ENCODE measurements at regions not wholly inside any gene's neighbourhood (a gene's known extent, or its start where the extent isn't known, plus 50 kb on each side); places are given as distances from the start of the nearest gene placed in this dataset.
"Not testable (repeated sequence)": the region's sequence is repeated elsewhere in the genome, so short reads cannot be mapped to it uniquely, and the experiment has no call there.

DNA sequence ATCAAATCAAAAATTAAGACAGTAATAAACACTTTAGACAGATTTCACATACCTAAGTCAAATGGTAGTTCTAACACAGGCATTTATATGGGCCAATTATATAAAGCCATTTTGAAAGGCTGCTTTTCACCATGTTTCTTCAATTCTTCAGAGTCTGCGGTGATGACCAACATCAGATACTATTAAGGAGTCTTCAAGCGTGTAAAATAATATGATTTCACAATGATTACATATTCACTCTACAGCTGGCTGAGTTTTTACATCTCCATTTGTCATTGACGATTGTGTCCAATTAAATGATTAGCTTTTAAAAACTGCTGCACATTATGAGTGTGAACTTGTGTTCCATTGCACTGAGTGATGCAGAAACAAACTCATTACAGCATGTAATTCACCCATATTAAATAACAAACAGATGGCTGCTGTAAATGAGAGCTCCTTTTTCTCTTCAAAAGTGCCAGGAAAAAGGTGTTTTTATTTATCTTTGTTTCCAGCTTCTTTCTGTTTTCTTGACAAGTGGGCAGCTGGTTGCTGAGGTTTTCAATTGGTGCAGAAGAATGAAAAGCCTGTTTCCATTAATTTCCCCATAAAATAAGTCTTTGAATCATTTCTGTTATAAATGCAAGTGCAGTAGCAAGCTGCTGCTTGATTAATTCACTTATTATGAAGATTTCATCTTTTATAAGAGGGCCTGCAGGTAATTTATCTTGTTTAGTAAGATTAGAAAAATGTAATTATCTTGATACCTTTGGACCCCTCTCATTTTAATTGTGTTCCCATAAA lies 676.1 kb upstream of the KLHL1 start:
- no peak for DNase-seq (ENCODE audit: low spot score)

GRCh38 chr13:70769817-70770216 lies 661.6 kb upstream of the KLHL1 start:
- DNase-seq (ENCODE audit: low spot score), result no peak

DNA sequence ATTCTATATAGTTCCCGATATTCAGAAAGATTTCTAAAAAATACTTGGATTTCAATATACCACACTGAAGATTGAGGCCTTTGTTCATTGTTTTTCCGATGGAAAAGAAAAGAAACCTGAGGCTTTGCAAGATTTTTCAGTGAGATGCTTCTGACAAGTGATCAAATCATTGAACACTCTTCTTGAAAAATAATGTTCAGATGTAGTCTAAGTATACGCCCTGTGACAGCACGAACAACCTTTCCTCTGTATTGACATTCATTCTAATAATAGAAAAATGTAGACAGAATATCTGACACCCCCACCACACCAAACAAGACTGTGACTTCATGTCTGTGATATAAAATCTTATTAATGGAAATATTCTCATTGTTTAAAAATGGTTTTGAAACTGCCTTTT lies 650.7 kb upstream of the KLHL1 start:
- DNase-seq (ENCODE audit: low spot score), result no peak

- DNase-seq (ENCODE audit: low spot score), result no peak
These were observed 647.8 kb upstream of the KLHL1 start for GRCh38 chr13:70756088-70756487.

GRCh38 chr13:70755456-70755855 lies 647.2 kb upstream of the KLHL1 start:
- no peak for DNase-seq (ENCODE audit: low spot score)

- no peak for DNase-seq (ENCODE audit: low spot score)
These were observed 639.0 kb upstream of the KLHL1 start for GRCh38 chr13:70747262-70747661.

DNA sequence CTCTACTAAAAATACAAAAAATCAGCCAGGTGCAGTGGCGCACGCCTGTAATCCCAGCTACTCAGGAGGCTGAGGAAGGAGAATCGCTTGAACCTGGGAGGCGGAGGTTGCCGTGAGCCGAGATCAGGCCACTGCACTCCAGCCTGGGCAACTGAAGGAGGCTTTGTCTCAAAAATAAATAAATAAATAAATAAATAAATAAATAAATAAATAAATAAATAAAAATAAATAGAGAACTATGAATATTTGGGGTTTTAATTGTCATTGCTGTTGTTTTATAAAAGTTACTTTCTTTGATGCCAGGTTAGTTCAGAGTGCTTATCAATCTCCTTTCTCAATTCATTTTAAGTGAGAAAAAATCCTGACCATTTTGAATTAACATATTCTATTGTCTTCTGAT lies 638.2 kb upstream of the KLHL1 start:
- not testable (repeated sequence) for DNase-seq (ENCODE audit: low spot score)

DNA sequence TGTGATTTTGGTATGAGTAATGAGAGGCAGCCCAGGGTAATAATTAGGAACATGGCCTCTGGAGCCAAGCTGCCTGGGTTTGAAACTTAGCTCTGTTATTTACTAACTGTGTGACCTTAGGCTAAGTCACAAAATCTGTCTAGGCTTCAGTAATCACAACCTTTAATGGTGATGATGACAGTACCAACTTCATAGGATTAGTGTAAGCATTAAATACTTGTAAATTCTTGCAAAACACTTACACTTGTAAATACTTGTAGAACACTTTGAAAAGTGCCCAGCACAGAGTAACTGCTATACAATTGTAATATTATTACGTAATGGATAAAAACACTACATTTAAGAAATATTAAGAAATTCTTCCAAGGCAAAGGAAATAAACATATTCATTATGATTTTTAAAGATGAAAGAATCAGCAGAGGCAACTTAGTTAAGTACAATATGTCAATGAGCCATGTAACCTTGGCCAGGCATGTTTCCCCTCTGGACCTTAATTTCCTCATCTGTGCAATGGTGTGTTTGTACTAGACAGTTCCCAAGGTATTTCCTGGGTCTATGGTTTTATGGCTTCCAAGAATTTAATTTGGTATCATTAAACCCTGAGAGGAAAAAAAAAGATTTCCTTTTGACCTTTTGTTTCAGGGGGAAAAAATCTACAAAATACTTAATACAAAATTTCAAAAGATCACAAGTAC lies 628.5 kb upstream of the KLHL1 start:
- no peak for DNase-seq (ENCODE audit: low spot score)

GRCh38 chr13:70732611-70733010 lies 624.4 kb upstream of the KLHL1 start:
- no peak for DNase-seq (ENCODE audit: low spot score)

GRCh38 chr13:70729369-70729768 lies 621.1 kb upstream of the KLHL1 start:
- no peak for DNase-seq (ENCODE audit: low spot score)

DNA sequence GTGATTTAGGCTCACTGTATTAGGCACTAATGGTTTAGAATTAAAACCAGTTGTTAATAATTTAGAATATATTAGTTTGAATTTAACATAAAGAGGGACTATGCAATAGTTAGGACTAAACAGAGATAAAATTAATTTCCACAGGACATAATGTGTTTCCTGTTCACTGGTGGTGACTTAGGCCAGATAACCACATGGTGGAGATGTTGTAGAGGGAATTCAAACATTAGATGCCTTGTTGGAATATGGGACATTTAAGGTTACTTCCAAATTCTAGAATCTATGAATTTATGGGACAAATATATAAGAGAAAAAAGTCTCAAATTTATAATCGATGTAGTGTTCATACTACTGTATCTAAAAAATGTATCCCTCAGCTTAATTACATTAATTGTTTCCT lies 615.5 kb upstream of the KLHL1 start:
- DNase-seq (ENCODE audit: low spot score), result peak; percentile 3

GRCh38 chr13:70720386-70720785 lies 612.1 kb upstream of the KLHL1 start:
- no peak for DNase-seq (ENCODE audit: low spot score)

DNA sequence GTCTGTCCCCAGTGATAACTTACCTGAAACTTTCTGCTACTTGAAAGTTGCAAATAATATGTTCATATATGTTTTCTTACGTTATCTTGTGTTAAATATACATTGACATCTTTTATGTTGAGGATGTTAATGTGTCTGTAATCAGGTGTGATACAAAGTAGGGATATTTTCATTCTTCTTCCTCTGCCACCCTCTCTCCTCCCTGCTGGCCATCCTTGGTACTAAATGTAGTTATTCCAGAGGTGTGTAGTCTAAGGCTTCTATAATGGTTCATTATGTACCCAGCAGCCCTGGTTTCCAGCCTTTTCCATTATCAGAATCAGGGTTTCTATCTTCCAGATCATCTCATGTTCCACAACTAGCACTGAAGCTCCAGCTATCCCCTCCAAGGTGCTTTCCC lies 606.7 kb upstream of the KLHL1 start:
- DNase-seq (ENCODE audit: low spot score), result no peak

DNA sequence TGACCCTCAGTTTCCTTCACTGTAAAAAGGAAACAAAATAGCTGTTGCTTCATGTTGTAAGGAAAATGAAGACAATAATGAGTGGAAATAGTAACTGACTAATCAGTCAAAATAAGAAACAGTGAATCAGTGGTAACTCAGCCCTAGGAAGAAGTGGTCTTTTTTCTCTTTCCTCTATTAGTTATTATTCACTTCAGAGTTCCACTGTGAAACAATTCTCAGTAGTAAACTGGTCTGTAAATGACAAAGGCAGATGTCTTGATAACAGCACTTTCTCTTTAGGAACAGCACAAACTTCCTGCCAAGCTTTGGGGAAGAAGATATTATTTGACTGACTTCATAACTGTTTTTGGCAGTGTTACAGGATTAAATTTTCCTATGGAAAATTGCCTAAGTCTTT lies 600.5 kb upstream of the KLHL1 start:
- no peak for DNase-seq (ENCODE audit: low spot score)

GRCh38 chr13:70703755-70704154 lies 595.5 kb upstream of the KLHL1 start:
- no peak for DNase-seq (ENCODE audit: low spot score)

- no peak for DNase-seq (ENCODE audit: low spot score)
These were observed 586.9 kb upstream of the KLHL1 start for GRCh38 chr13:70694996-70695715.

DNA sequence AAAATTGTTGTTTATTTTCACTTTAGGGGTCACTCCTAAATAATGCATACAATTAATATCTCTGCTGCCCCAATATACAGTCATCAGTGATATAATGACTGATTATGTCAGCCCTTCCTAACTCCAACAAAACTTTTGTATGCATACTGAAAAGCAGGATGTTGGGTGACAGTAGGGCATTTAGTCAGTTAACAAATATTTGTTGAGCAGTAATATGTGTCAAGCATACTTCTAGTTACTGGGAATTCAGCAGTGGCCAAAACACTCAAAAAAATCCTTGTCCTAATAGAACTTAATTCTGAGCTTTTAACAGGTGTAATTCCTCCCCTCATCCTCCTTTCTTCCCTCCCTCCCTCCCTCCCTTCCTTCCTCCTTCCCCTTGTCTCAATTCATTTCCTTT lies 560.7 kb upstream of the KLHL1 start:
- no peak for DNase-seq (ENCODE audit: low spot score)

DNA sequence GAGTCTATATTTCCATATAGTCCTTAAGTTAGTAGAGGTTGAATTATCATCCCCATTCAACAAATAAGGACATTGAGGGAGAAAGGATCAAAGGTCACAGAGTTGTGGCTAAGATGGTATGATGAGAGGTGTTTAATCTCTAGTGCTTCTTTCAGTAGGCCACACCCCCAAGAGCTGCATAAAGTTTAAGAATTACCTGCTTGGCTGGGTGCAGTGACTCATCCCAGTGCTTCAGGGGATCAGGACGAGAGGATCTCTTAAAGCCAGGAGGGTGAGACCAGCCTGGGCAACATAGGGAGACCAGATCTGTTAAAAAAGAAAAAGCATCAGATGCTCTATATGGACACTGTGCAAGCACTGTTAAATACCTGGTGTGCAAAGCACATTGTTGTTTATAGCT lies 560.0 kb upstream of the KLHL1 start:
- no peak for DNase-seq (ENCODE audit: low spot score)

- DNase-seq (ENCODE audit: low spot score), result no peak
These were observed 558.8 kb upstream of the KLHL1 start for GRCh38 chr13:70666883-70667556.

DNA sequence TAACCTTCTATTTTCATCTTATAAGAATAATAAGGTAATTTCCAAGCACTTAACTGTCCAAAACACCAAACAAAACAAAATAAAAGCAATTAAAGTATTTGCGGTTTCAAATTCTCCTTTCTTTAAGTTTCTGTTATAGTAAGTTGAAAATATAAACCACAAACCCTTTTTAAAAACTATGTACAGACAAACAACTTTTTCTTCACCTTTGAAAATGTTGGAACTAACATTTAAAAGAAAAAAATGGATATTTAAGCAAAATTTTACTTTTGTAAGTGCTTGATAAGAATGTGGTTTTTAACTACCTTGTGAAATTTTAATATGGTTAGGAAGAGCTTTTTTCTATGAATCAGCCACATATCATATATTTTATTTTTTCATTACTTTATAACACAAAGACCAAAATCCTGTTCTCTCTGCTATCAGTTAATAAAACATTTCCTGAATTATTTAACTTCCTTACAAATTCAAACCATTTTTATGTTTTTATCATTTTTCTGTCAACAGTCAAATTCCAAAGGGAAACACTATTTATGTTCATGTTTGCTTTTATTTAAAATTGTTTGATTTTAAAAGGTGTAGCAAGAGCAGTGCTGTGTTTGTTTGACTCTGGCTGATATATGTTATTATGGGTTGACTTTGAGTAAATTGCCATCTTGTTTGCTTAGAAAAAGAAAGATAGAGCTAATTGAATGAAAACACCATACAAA lies 554.1 kb upstream of the KLHL1 start:
- DNase-seq (ENCODE audit: low spot score), result no peak

DNA sequence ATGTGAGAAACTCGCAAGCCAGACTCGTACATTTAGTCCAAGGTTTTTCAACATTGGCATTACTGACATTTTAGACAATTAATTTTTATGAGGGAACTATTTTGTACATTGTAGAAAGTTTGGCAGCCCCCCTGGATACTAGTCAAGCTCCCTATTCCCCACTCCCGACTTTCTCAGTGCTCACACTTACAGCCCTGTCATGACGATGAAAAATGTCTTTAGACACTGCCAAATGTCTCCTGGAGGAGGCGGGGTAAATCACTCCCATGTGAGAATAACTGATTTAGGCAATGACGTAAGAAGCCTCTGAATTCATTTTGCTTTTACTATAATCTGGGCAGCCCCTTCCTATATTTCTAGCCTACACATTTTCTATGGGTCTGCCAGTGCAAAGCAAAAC lies 535.8 kb upstream of the KLHL1 start:
- DNase-seq (ENCODE audit: low spot score), result no peak

- DNase-seq (ENCODE audit: low spot score), result no peak
These were observed 526.6 kb upstream of the KLHL1 start for GRCh38 chr13:70634893-70635292.

All from COLO829 (cell line).